HepG2 (cell line): ENCODE measurements at regions not wholly inside any gene's neighbourhood (a gene's known extent, or its start where the extent isn't known, plus 50 kb on each side); places are given as distances from the start of the nearest gene placed in this dataset.

Source experiments
- ATAC-seq: fragments of 200-7000 bp; cut with Tn5 transposase; 3 replicates; pipeline ENCODE4 v1.9.1; 2020; ENCODE audit warnings: mild to moderate bottlenecking, moderate library complexity
- BruUV-seq: library from RNA; stranded (reverse); fragments of 400-500 nt; replicated peaks from 2 replicates; lab custom pipeline; 2021; lab: Mats Ljungman, UMichigan
- CTCF ChIA-PET: fragments of 300-600 bp; formaldehyde crosslinking; extraction: SDS; loops from one replicate; lab custom pipeline; 2021; ENCODE audit warnings: low total read pairs, inconsistent platforms, low intra/inter-chr PET ratio; lab: Yijun Ruan, JAX
- POLR2A ChIA-PET: fragments of 350-600 bp; sonication (Branson Sonifier 250); formaldehyde crosslinking; loops from one replicate; lab custom pipeline; 2020; ENCODE audit warnings: antibody characterized with exemption, inconsistent platforms; lab: Yijun Ruan, JAX
- DNase-seq: peaks from one replicate; pipeline ENCODE4 v3.0.0-alpha.2; 2015; ENCODE audit warnings: low spot score
- FAIRE-seq: peaks from 3 replicates; lab custom pipeline; 2011; peaks lifted over from hg19 to GRCh38; lab: Jason Lieb, UNC
- H2AFZ ChIP-seq: one replicate; pipeline ENCODE4 v1.6.1; 2011; ENCODE audit warnings: low read length, inconsistent platforms
- H3K27ac ChIP-seq: fragments of 300-600 bp; 3 replicates; pipeline ENCODE4 v1.8.0; 2011; ENCODE audit warnings: mixed run types, mild to moderate bottlenecking, mixed read lengths, low read length, inconsistent platforms; ENCODE audit not compliant: insufficient read depth; ENCODE audit errors: extremely low read length
- H3K27me3 ChIP-seq, 2 experiments: fragments of 200-600 bp in 1 of 2; 2 replicates in 1 of 2; 3 replicates in 1 of 2; pipeline versions ENCODE4 v1.6.0 to v1.8.0; 2011; ENCODE audit warnings: low read length in 2 of 2, mild to moderate bottlenecking in 2 of 2, moderate library complexity in 2 of 2, inconsistent platforms in 1 of 2; ENCODE audit not compliant: insufficient read depth in 2 of 2, control insufficient read depth in 1 of 2
- H3K36me3 ChIP-seq, 2 experiments: fragments of 200-600 bp in 1 of 2; replicated peaks in 1 of 2; 2 replicates in 1 of 2; 3 replicates in 1 of 2; pipeline versions ENCODE4 v1.5.1 to v1.8.0; 2011; ENCODE audit warnings: low read length in 2 of 2, inconsistent platforms in 1 of 2; ENCODE audit not compliant: insufficient read depth in 2 of 2, control insufficient read depth in 1 of 2
- H3K4me1 ChIP-seq: 2 replicates; pipeline ENCODE4 v1.5.1; 2012; ENCODE audit warnings: low read length, inconsistent platforms; ENCODE audit not compliant: insufficient read depth
- H3K4me2 ChIP-seq: 2 replicates; pipeline ENCODE4 v1.6.0; 2011; ENCODE audit warnings: low read depth, low read length, inconsistent platforms
- H3K4me3 ChIP-seq, 3 experiments: fragments of 200-600 bp in 1 of 3; sonication (generic), shearing (Covaris generic) in 1 of 3; replicated peaks in 1 of 3; 2 replicates each; pipeline ENCODE4 v1.5.1; 2011 to 2016; ENCODE audit warnings: low read length in 3 of 3, inconsistent platforms in 2 of 3, low read depth in 2 of 3, mild to moderate bottlenecking in 2 of 3, control low read depth in 1 of 3, mixed read lengths in 1 of 3; ENCODE audit not compliant: insufficient read depth in 1 of 3
- H3K79me2 ChIP-seq: one replicate; pipeline ENCODE4 v1.6.1; 2011; ENCODE audit warnings: low read length, inconsistent platforms; ENCODE audit not compliant: insufficient read depth
- H3K9ac ChIP-seq: 2 replicates; pipeline ENCODE4 v1.6.0; 2011; ENCODE audit warnings: mild to moderate bottlenecking, low read depth, low read length, inconsistent platforms; ENCODE audit not compliant: insufficient read depth
- H3K9me3 ChIP-seq: 2 replicates; pipeline ENCODE4 v1.5.1; 2012; ENCODE audit warnings: mild to moderate bottlenecking, low read length
- H4K20me1 ChIP-seq: 2 replicates; pipeline ENCODE4 v1.6.0; 2011; ENCODE audit warnings: inconsistent platforms, mild to moderate bottlenecking, low read length, moderate library complexity; ENCODE audit not compliant: insufficient read depth
- HMGA1 ChIP-seq: sonication (generic); formaldehyde crosslinking; conservative IDR thresholded peaks from 2 replicates; pipeline ENCODE4 v1.4.0; 2020; ENCODE audit warnings: missing genetic modification reagents
- KLF15 ChIP-seq: sonication (generic); formaldehyde crosslinking; IDR thresholded peaks from 2 replicates; pipeline ENCODE4 v1.8.1; 2023; ENCODE audit warnings: borderline replicate concordance, mild to moderate bottlenecking, inconsistent platforms, missing genetic modification reagents, mixed read lengths
- MAFF ChIP-seq: IDR thresholded peaks from 2 replicates; pipeline ENCODE4 v1.6.1; 2011; ENCODE audit warnings: low read depth, low read length, improper control_type of control experiment
- MAFG ChIP-seq: sonication (generic); formaldehyde crosslinking; IDR thresholded peaks from 2 replicates; pipeline ENCODE4 v1.5.1; 2020; ENCODE audit warnings: mild to moderate bottlenecking, missing genetic modification reagents
- MAFK ChIP-seq, 2 experiments: IDR thresholded peaks in 1 of 2; conservative IDR thresholded peaks in 1 of 2; 2 replicates each; pipeline ENCODE4 v1.6.1; 2011; ENCODE audit warnings: improper control_type of control experiment in 2 of 2, low read length in 2 of 2
- NFKBIZ ChIP-seq: IDR thresholded peaks from 2 replicates; pipeline ENCODE4 v1.6.1; 2018; ENCODE audit warnings: missing genetic modification reagents, missing compliant biosample characterization
- NR3C1 ChIP-seq: sonication (generic); formaldehyde crosslinking; IDR thresholded peaks from 2 replicates; pipeline ENCODE4 v1.4.0; 2020; ENCODE audit warnings: missing genetic modification reagents
- TFDP2 ChIP-seq: sonication (generic); formaldehyde crosslinking; IDR thresholded peaks from 2 replicates; pipeline ENCODE4 v1.4.0; 2020; ENCODE audit warnings: missing genetic modification reagents
- USF2 ChIP-seq, 2 experiments: sonication (generic) in 1 of 2; formaldehyde crosslinking in 1 of 2; IDR thresholded peaks; 2 replicates each; pipeline versions ENCODE4 v1.5.1 to v1.6.1; 2011 to 2020; ENCODE audit warnings: borderline replicate concordance in 1 of 2, low read depth in 1 of 2, low read length in 1 of 2, mild to moderate bottlenecking in 1 of 2, missing genetic modification reagents in 1 of 2, moderate library complexity in 1 of 2
- ZNF275 ChIP-seq: sonication (generic); formaldehyde crosslinking; IDR thresholded peaks from 2 replicates; pipeline ENCODE4 v1.8.0; 2022; ENCODE audit warnings: missing genetic modification reagents, mild to moderate bottlenecking, inconsistent platforms, borderline replicate concordance
- ZNF503 ChIP-seq: sonication (generic); formaldehyde crosslinking; IDR thresholded peaks from 2 replicates; pipeline ENCODE4 v1.4.0; 2020; ENCODE audit warnings: missing genetic modification reagents
- ZNF788 ChIP-seq: sonication (generic); formaldehyde crosslinking; IDR thresholded peaks from 2 replicates; pipeline ENCODE4 v1.5.0; 2020; ENCODE audit warnings: mild to moderate bottlenecking, missing genetic modification reagents, borderline replicate concordance
- WGBS: methylation state at CpG from one replicate; pipeline ENCODE4 v1.1.6; 2017; ENCODE audit warnings: low lambda C conversion rate; 5-methylcytosine and 5-hydroxymethylcytosine counted together
- in situ Hi-C: cut with HindIII; loops from 2 replicates; pipeline ENCODE4 v1.10.0; 2017; ENCODE audit warnings: low pct_unique_long_range_greater_than_20kb; ENCODE audit not compliant: extremely low pct_ligation_motif_present
- intact Hi-C: fragments of 100-400 bp; cut with micrococcal nuclease; formaldehyde crosslinking; loops from one replicate; pipeline ENCODE4 v1.10.0; 2022; ENCODE audit not compliant: unreplicated experiment

- no peaks in the 10 kb centered on the region for H3K36me3 ChIP-seq
- whole genome bisulfite sequencing = 88% methylated on average over 1 of the region's 1 CpG
- TF ChIP-seq MAFF (peak; percentile 71), MAFK (conservative IDR thresholded peaks at IDR 0.05 in 1 of 2, IDR thresholded peaks at IDR 0.05 in 1 of 2; ENCODE audit: low read length in 2 of 2) (peak; percentile 63 to 80), TFDP2 (no peak)
- H3K79me2 ChIP-seq = no peaks in the 10 kb centered on the region
- no peak overlapping the region for H3K27ac ChIP-seq
- H3K9ac ChIP-seq = no peak overlapping the region
- H3K9me3 ChIP-seq = no peaks in the 10 kb centered on the region
- no peaks in the 10 kb centered on the region for H3K27me3 ChIP-seq
- in situ Hi-C loops (no loop called here), intact Hi-C loops (no loop called here)
- no peaks in the 10 kb centered on the region for H4K20me1 ChIP-seq
- no peak overlapping the region for H3K4me3 ChIP-seq
- ChIA-PET CTCF (no interaction called here), POLR2A (no interaction called here)
- no peak for ATAC-seq
- no peaks in the 10 kb centered on the region for H3K4me1 ChIP-seq
- no peak overlapping the region for H2AFZ ChIP-seq
- no peak for FAIRE-seq
- no peak overlapping the region for H3K4me2 ChIP-seq
- BruUV-seq = no TSS peak
- no peak for DNase-seq
Measured at GRCh38 chr12:88973998-88974397, 378.3 kb downstream of the DUSP6 start.

- H3K4me1 ChIP-seq = no peaks in the 10 kb centered on the region
- no peaks in the 10 kb centered on the region for H4K20me1 ChIP-seq
- WGBS = 50% methylated on average over 1 of the region's 1 CpG
- H3K9me3 ChIP-seq = no peaks in the 10 kb centered on the region
- no peak overlapping the region for H3K4me3 ChIP-seq
- H3K27me3 ChIP-seq = no peaks in the 10 kb centered on the region
- ChIA-PET CTCF (no interaction called here), POLR2A (no interaction called here)
- no peak for ATAC-seq
- BruUV-seq = no TSS peak
- no peaks in the 10 kb centered on the region for H3K36me3 ChIP-seq
- intact Hi-C loops = no loop called here
- in situ Hi-C loops = no loop called here
- H3K79me2 ChIP-seq = no peaks in the 10 kb centered on the region
- H3K27ac ChIP-seq = no peak overlapping the region
- no peak for FAIRE-seq
- no peak overlapping the region for H2AFZ ChIP-seq
- DNase-seq = no peak
- H3K4me2 ChIP-seq = no peak overlapping the region
- H3K9ac ChIP-seq = no peak overlapping the region
- TF ChIP-seq HMGA1 (CRISPR knock-in tag) (no peak), ZNF788 (CRISPR knock-in tag) (no peak), ZNF275 (CRISPR knock-in tag) (no peak), MAFG (CRISPR knock-in tag) (no peak), KLF15 (CRISPR knock-in tag) (no peak), NR3C1 (no peak), NFKBIZ (CRISPR knock-in tag) (no peak), USF2 (IDR thresholded peaks at IDR 0.05; ENCODE audit: low read depth, low read length) (no peak), USF2 (CRISPR knock-in tag; IDR thresholded peaks at IDR 0.05; ENCODE audit: borderline replicate concordance) (no peak), ZNF503 (no peak)
Measured at GRCh38 chr12:88970740-88971139, 381.6 kb downstream of the DUSP6 start.
